ENCODE measurements at regions not wholly inside any gene's neighbourhood (a gene's known extent, or its start where the extent isn't known, plus 50 kb on each side); places are given as distances from the start of the nearest gene placed in this dataset.

GRCh38 chr12:77610446-77610845, 220.2 kb upstream of the NAV3 start (continued):
- TF ChIP-seq ZNF41 (CRISPR knock-in tag; conservative IDR thresholded peaks at IDR 0.05): no peak
- TF ChIP-seq CXXC5 (CRISPR knock-in tag; IDR thresholded peaks at IDR 0.05): no peak
- TF ChIP-seq, protein P1, sequence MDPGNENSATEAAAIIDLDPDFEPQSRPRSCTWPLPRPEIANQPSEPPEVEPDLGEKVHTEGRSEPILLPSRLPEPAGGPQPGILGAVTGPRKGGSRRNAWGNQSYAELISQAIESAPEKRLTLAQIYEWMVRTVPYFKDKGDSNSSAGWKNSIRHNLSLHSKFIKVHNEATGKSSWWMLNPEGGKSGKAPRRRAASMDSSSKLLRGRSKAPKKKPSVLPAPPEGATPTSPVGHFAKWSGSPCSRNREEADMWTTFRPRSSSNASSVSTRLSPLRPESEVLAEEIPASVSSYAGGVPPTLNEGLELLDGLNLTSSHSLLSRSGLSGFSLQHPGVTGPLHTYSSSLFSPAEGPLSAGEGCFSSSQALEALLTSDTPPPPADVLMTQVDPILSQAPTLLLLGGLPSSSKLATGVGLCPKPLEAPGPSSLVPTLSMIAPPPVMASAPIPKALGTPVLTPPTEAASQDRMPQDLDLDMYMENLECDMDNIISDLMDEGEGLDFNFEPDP (CRISPR knock-in tag; IDR thresholded peaks at IDR 0.05): no peak
- no peak for TF ChIP-seq NR2C2 (CRISPR knock-in tag; IDR thresholded peaks at IDR 0.05)
- no peak for TF ChIP-seq NR2C2 (tag; IDR thresholded peaks at IDR 0.05)
- no peak for TF ChIP-seq ZNF318 (IDR thresholded peaks at IDR 0.05; ENCODE audit: borderline replicate concordance in 1 of 2, low read depth in 1 of 2)
- no peak for TF ChIP-seq TAL1 (IDR thresholded peaks at IDR 0.05)
- no peak for TF ChIP-seq ILK (tag; IDR thresholded peaks at IDR 0.05; ENCODE audit: borderline replicate concordance, low read depth)
- no peak for TF ChIP-seq DIDO1 (tag; IDR thresholded peaks at IDR 0.05; ENCODE audit: low read depth)
